IPS-NIHi7 (cell line): ENCODE measurements at regions not wholly inside any gene's neighbourhood (a gene's known extent, or its start where the extent isn't known, plus 50 kb on each side); places are given as distances from the start of the nearest gene placed in this dataset.
A peak's percentile ranks its signal among the peaks of the same experiment; 100 is the strongest.

Experiments
- DNase-seq: peaks from one replicate; pipeline ENCODE4 v3.0.0; 2012; ENCODE audit warnings: mixed read lengths; ENCODE audit errors: extremely low spot score

- no peak for DNase-seq
These were observed 169.8 kb downstream of the NOC3L start for GRCh38 chr10:94192974-94193373.

- DNase-seq, result peak; percentile 25
These were observed 169.2 kb downstream of the NOC3L start for GRCh38 chr10:94193466-94193924.

GRCh38 chr10:94194256-94194655 lies 168.5 kb downstream of the NOC3L start:
- no peak for DNase-seq

GRCh38 chr10:94197241-94197640 lies 165.5 kb downstream of the NOC3L start:
- no peak for DNase-seq

- DNase-seq, result no peak
These were observed 164.4 kb downstream of the NOC3L start for GRCh38 chr10:94198324-94198723.

GRCh38 chr10:94199565-94199964 lies 163.2 kb downstream of the NOC3L start:
- DNase-seq, result no peak

GRCh38 chr10:94200146-94200837 lies 162.4 kb downstream of the NOC3L start:
- no peak for DNase-seq

GRCh38 chr10:94205396-94205831 lies 157.3 kb downstream of the NOC3L start:
- DNase-seq, result no peak

GRCh38 chr10:94206176-94206575 lies 156.6 kb downstream of the NOC3L start:
- DNase-seq, result no peak

GRCh38 chr10:94208315-94208714 lies 154.4 kb downstream of the NOC3L start:
- no peak for DNase-seq

GRCh38 chr10:94210440-94211168 lies 152.1 kb downstream of the NOC3L start:
- DNase-seq, result no peak

- no peak for DNase-seq
These were observed 151.6 kb downstream of the NOC3L start for GRCh38 chr10:94211169-94211510.

GRCh38 chr10:94213001-94213530 lies 149.7 kb downstream of the NOC3L start:
- no peak for DNase-seq

- no peak for DNase-seq
These were observed 148.8 kb downstream of the NOC3L start for GRCh38 chr10:94213980-94214379.

- no peak for DNase-seq
These were observed 148.3 kb downstream of the NOC3L start for GRCh38 chr10:94214481-94214893.

- DNase-seq, result no peak
These were observed 146.5 kb downstream of the NOC3L start for GRCh38 chr10:94216201-94216600.

- no peak for DNase-seq
These were observed 145.3 kb downstream of the NOC3L start for GRCh38 chr10:94217411-94217810.

- no peak for DNase-seq
These were observed 144.1 kb downstream of the NOC3L start for GRCh38 chr10:94218493-94219183.

GRCh38 chr10:94219829-94220228 lies 142.9 kb downstream of the NOC3L start:
- no peak for DNase-seq

GRCh38 chr10:94220717-94221116 lies 142.0 kb downstream of the NOC3L start:
- no peak for DNase-seq

GRCh38 chr10:94223702-94224370 lies 138.9 kb downstream of the NOC3L start:
- no peak for DNase-seq

GRCh38 chr10:94224656-94225055 lies 138.1 kb downstream of the NOC3L start:
- no peak for DNase-seq
